Liver (tissue), 3 donors: ENCODE measurements at regions not wholly inside any gene's neighbourhood (a gene's known extent, or its start where the extent isn't known, plus 50 kb on each side); places are given as distances from the start of the nearest gene placed in this dataset.

Source experiments
- HNF4A ChIP-seq, 2 donors: conservative IDR thresholded peaks; 2 replicates each; pipeline ENCODE4 v1.6.1; 2016; ENCODE audit warnings: antibody characterized with exemption in 2 of 2, mild to moderate bottlenecking in 2 of 2
- HNF4G ChIP-seq: IDR thresholded peaks from 2 replicates; pipeline ENCODE4 v1.6.1; 2016; ENCODE audit warnings: antibody characterized with exemption
- JUND ChIP-seq, 2 donors: IDR thresholded peaks; 2 replicates each; pipeline ENCODE4 v1.6.1; 2016; ENCODE audit warnings: antibody characterized with exemption in 2 of 2
- RAD21 ChIP-seq, 2 donors: IDR thresholded peaks; 2 replicates each; pipeline ENCODE4 v1.6.1; 2016; ENCODE audit warnings: antibody characterized with exemption in 2 of 2, mild to moderate bottlenecking in 2 of 2
- RXRA ChIP-seq, 2 donors: IDR thresholded peaks; 2 replicates each; pipeline ENCODE4 v1.6.1; 2017 to 2018; ENCODE audit warnings: antibody characterized with exemption in 2 of 2, mild to moderate bottlenecking in 1 of 2
- SP1 ChIP-seq: IDR thresholded peaks from 2 replicates; pipeline ENCODE4 v1.6.1; 2018; ENCODE audit warnings: antibody characterized with exemption, mild to moderate bottlenecking
- TAF1 ChIP-seq: conservative IDR thresholded peaks from 2 replicates; pipeline ENCODE4 v1.6.1; 2016; ENCODE audit warnings: antibody characterized with exemption, mild to moderate bottlenecking
- YY1 ChIP-seq: IDR thresholded peaks from 2 replicates; pipeline ENCODE4 v1.6.1; 2016; ENCODE audit warnings: antibody characterized with exemption, mild to moderate bottlenecking
- TF ChIP-seq, protein P1 (sequence below): IDR thresholded peaks from 2 replicates; pipeline ENCODE4 v1.6.1; 2016; ENCODE audit warnings: antibody characterized with exemption, mild to moderate bottlenecking
- TF ChIP-seq, protein P2 (sequence below): fragments of 150-350 bp; IDR thresholded peaks from 2 replicates; pipeline ENCODE4 v1.5.1; 2017; ENCODE audit warnings: improper control_type of control experiment, low read depth, low read length; ENCODE audit not compliant: missing input control
- TF ChIP-seq, protein P3 (sequence below): IDR thresholded peaks from 2 replicates; pipeline ENCODE4 v1.6.1; 2016; ENCODE audit warnings: antibody characterized with exemption
- TF ChIP-seq, protein P4 (sequence below): IDR thresholded peaks from 2 replicates; pipeline ENCODE4 v1.6.1; 2016; ENCODE audit warnings: antibody characterized with exemption
- donor health status: healthy.
- donor health status: healthy.

DNA sequence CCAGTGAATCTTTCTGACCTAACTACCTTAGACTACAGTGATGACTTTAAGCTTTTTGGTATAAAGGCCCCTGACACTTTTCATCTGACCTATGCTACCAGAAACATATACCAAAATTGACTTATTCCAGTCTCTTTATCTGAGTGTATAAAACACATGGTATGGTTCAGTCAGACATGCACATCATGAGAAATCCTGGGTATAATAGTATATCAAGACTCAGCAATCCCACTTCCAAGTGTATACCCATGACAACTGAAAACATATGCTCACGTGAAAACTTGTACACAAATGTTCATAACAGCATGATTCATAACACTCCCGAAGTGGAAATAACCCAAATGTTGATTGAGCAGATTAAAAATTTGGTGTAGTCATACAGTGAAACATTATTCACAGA, 70.0 kb upstream of the RPRM start:
- TF ChIP-seq, protein P1, sequence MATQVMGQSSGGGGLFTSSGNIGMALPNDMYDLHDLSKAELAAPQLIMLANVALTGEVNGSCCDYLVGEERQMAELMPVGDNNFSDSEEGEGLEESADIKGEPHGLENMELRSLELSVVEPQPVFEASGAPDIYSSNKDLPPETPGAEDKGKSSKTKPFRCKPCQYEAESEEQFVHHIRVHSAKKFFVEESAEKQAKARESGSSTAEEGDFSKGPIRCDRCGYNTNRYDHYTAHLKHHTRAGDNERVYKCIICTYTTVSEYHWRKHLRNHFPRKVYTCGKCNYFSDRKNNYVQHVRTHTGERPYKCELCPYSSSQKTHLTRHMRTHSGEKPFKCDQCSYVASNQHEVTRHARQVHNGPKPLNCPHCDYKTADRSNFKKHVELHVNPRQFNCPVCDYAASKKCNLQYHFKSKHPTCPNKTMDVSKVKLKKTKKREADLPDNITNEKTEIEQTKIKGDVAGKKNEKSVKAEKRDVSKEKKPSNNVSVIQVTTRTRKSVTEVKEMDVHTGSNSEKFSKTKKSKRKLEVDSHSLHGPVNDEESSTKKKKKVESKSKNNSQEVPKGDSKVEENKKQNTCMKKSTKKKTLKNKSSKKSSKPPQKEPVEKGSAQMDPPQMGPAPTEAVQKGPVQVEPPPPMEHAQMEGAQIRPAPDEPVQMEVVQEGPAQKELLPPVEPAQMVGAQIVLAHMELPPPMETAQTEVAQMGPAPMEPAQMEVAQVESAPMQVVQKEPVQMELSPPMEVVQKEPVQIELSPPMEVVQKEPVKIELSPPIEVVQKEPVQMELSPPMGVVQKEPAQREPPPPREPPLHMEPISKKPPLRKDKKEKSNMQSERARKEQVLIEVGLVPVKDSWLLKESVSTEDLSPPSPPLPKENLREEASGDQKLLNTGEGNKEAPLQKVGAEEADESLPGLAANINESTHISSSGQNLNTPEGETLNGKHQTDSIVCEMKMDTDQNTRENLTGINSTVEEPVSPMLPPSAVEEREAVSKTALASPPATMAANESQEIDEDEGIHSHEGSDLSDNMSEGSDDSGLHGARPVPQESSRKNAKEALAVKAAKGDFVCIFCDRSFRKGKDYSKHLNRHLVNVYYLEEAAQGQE: no peak
- no peak for TF ChIP-seq YY1
- TF ChIP-seq, protein P2, sequence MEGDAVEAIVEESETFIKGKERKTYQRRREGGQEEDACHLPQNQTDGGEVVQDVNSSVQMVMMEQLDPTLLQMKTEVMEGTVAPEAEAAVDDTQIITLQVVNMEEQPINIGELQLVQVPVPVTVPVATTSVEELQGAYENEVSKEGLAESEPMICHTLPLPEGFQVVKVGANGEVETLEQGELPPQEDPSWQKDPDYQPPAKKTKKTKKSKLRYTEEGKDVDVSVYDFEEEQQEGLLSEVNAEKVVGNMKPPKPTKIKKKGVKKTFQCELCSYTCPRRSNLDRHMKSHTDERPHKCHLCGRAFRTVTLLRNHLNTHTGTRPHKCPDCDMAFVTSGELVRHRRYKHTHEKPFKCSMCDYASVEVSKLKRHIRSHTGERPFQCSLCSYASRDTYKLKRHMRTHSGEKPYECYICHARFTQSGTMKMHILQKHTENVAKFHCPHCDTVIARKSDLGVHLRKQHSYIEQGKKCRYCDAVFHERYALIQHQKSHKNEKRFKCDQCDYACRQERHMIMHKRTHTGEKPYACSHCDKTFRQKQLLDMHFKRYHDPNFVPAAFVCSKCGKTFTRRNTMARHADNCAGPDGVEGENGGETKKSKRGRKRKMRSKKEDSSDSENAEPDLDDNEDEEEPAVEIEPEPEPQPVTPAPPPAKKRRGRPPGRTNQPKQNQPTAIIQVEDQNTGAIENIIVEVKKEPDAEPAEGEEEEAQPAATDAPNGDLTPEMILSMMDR: no peak
- no peak for TF ChIP-seq JUND (IDR thresholded peaks at IDR 0.05)
- TF ChIP-seq, protein P3, sequence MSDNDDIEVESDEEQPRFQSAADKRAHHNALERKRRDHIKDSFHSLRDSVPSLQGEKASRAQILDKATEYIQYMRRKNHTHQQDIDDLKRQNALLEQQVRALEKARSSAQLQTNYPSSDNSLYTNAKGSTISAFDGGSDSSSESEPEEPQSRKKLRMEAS: no peak
- no peak for TF ChIP-seq RXRA (IDR thresholded peaks at IDR 0.05)
- no peak for TF ChIP-seq SP1
- TF ChIP-seq RAD21 (IDR thresholded peaks at IDR 0.05): no peak
- no peak for TF ChIP-seq HNF4G
- TF ChIP-seq HNF4A (conservative IDR thresholded peaks at IDR 0.05): no peak
- TF ChIP-seq TAF1: no peak
- TF ChIP-seq, protein P4, sequence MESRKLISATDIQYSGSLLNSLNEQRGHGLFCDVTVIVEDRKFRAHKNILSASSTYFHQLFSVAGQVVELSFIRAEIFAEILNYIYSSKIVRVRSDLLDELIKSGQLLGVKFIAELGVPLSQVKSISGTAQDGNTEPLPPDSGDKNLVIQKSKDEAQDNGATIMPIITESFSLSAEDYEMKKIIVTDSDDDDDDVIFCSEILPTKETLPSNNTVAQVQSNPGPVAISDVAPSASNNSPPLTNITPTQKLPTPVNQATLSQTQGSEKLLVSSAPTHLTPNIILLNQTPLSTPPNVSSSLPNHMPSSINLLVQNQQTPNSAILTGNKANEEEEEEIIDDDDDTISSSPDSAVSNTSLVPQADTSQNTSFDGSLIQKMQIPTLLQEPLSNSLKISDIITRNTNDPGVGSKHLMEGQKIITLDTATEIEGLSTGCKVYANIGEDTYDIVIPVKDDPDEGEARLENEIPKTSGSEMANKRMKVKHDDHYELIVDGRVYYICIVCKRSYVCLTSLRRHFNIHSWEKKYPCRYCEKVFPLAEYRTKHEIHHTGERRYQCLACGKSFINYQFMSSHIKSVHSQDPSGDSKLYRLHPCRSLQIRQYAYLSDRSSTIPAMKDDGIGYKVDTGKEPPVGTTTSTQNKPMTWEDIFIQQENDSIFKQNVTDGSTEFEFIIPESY: no peak
